Glutamatergic neuron (in vitro differentiated cells): ENCODE measurements at regions not wholly inside any gene's neighbourhood (a gene's known extent, or its start where the extent isn't known, plus 50 kb on each side); places are given as distances from the start of the nearest gene placed in this dataset.

Experiments
- DNase-seq: peaks from one replicate; pipeline ENCODE4 v3.0.0; 2022
- H3K27ac Mint-ChIP-seq: one replicate; pipeline ENCODE4 v1.8.0; 2020; ENCODE audit warnings: mild to moderate bottlenecking, mixed read lengths, inconsistent platforms; ENCODE audit not compliant: unreplicated experiment
- H3K27me3 Mint-ChIP-seq: one replicate; pipeline ENCODE4 v1.8.0; 2020; ENCODE audit warnings: mild to moderate bottlenecking, moderate library complexity, mixed read lengths, inconsistent platforms; ENCODE audit not compliant: unreplicated experiment
- H3K36me3 Mint-ChIP-seq: one replicate; pipeline ENCODE4 v1.8.0; 2020; ENCODE audit warnings: mild to moderate bottlenecking, mixed read lengths, inconsistent platforms; ENCODE audit not compliant: unreplicated experiment
- H3K4me1 Mint-ChIP-seq: one replicate; pipeline ENCODE4 v1.8.0; 2020; ENCODE audit warnings: mild to moderate bottlenecking, low read depth, mixed read lengths, inconsistent platforms; ENCODE audit not compliant: unreplicated experiment
- H3K4me3 Mint-ChIP-seq: one replicate; pipeline ENCODE4 v1.8.0; 2020; ENCODE audit warnings: mild to moderate bottlenecking, mixed read lengths, inconsistent platforms; ENCODE audit not compliant: unreplicated experiment
- H3K9me3 Mint-ChIP-seq: one replicate; pipeline ENCODE4 v1.8.0; 2020; ENCODE audit warnings: mild to moderate bottlenecking, moderate library complexity, mixed read lengths, inconsistent platforms; ENCODE audit not compliant: unreplicated experiment
- CTCF ChIP-seq: fragments of 200-600 bp; sonication (generic); IDR thresholded peaks from one replicate; pipeline ENCODE4 v1.5.0; 2021; ENCODE audit not compliant: partially characterized antibody, unreplicated experiment

- Mint-ChIP-seq H3K27me3 (peaks cover 1% of the 10 kb centered on the region), H3K27ac (no peak overlapping the region), H3K9me3 (no peaks in the 10 kb centered on the region), H3K4me1 (no peaks in the 10 kb centered on the region), H3K36me3 (no peaks in the 10 kb centered on the region), H3K4me3 (no peak overlapping the region)
- DNase-seq: no peak
- no peak for TF ChIP-seq CTCF
Measured at GRCh38 chr2:19139386-19139785, 219.0 kb downstream of the OSR1 start.

GRCh38 chr2:19138264-19138825 lies 220.1 kb downstream of the OSR1 start:
- H3K4me3 Mint-ChIP-seq: no peak overlapping the region
- TF ChIP-seq CTCF: no peak
- no peaks in the 10 kb centered on the region for H3K9me3 Mint-ChIP-seq
- no peak overlapping the region for H3K27ac Mint-ChIP-seq
- no peak for DNase-seq
- no peaks in the 10 kb centered on the region for H3K36me3 Mint-ChIP-seq
- H3K4me1 Mint-ChIP-seq: no peaks in the 10 kb centered on the region
- H3K27me3 Mint-ChIP-seq: peaks cover 1% of the 10 kb centered on the region

- Mint-ChIP-seq H3K4me3 (no peak overlapping the region), H3K27ac (no peak overlapping the region), H3K27me3 (peaks cover 1% of the 10 kb centered on the region), H3K4me1 (no peaks in the 10 kb centered on the region), H3K36me3 (no peaks in the 10 kb centered on the region), H3K9me3 (no peaks in the 10 kb centered on the region)
- no peak for DNase-seq
- no peak for TF ChIP-seq CTCF
Measured at GRCh38 chr2:19137433-19137832, 221.0 kb downstream of the OSR1 start.

- Mint-ChIP-seq H3K4me1 (no peaks in the 10 kb centered on the region), H3K9me3 (no peaks in the 10 kb centered on the region), H3K27me3 (peaks cover 2% of the 10 kb centered on the region), H3K36me3 (no peaks in the 10 kb centered on the region), H3K4me3 (no peak overlapping the region), H3K27ac (no peak overlapping the region)
- no peak for TF ChIP-seq CTCF
- DNase-seq: no peak
Measured at GRCh38 chr2:19132967-19133366, 225.5 kb downstream of the OSR1 start.

GRCh38 chr2:19131871-19132270 lies 226.6 kb downstream of the OSR1 start:
- no peak overlapping the region for H3K27ac Mint-ChIP-seq
- H3K4me1 Mint-ChIP-seq: no peaks in the 10 kb centered on the region
- no peaks in the 10 kb centered on the region for H3K36me3 Mint-ChIP-seq
- DNase-seq: no peak
- TF ChIP-seq CTCF: no peak
- peaks cover 2% of the 10 kb centered on the region for H3K27me3 Mint-ChIP-seq
- no peak overlapping the region for H3K4me3 Mint-ChIP-seq
- no peaks in the 10 kb centered on the region for H3K9me3 Mint-ChIP-seq
